Cortex of kidney (tissue), 1 donor: ENCODE measurements at regions not wholly inside any gene's neighbourhood (a gene's known extent, or its start where the extent isn't known, plus 50 kb on each side); places are given as distances from the start of the nearest gene placed in this dataset.
"Not testable (repeated sequence)": the region's sequence is repeated elsewhere in the genome, so short reads cannot be mapped to it uniquely, and the experiment has no call there.

Experiments used
- DNase-seq: peaks from one replicate; lab custom pipeline; 2025; lab: John Stamatoyannopoulos, UW

DNA sequence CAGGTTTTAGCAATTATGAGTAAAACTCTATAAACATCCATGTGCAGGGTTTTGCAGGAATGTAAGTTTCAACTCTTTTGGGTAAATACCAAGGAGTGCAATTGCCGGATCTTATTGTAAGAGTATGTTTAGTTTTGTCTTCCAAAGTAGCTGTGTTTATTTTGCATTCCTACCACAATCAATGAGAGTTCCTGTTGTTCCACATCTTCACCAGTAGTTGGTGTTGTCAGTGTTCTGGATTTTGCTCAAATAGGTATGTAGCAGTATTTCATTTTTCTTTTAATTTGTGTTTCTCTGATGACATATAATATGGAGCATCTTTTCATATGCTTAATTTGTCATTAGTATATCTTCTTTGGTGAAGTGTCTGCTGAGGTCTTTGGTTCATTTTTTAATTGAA is 185.1 kb upstream of the GALNT15 start:
- DNase-seq = no peak

DNA sequence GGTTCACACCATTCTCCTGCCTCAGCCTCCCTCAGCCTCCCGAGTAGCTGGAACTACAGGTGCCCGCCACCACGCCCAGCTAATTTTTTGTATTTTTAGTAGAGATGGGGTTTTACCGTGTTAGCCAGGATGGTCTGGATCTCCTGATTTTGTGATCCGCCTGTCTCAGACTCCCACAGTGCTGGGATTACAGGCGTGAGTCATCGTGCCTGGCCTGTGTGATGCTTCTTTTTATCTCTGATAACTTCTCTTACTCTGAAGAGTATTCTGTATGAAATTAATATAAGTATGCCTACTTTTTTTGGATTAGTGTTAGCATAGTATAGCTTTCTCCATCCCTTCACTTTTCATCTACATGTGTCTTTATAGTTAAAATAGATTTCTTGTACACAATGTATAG is 180.8 kb upstream of the GALNT15 start:
- DNase-seq = not testable (repeated sequence)

DNA sequence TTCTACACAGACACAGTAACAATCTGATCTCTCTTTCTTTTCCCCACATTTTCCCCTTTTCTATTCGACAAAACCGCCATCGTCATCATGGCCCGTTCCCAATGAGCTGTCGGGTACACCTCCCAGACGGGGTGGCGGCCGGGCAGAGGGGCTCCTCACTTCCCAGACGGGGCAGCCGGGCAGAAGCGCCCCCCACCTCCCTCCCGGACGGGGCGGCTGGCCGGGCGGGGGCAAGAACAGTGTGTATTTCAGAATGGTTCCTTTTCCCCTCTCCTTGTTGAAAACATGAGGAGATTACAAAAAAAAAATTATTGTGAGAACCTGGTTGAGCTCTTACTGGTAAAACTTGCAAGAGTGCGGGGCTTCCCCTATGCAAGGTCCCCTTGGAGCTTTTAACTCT is 178.0 kb upstream of the GALNT15 start:
- DNase-seq = not testable (repeated sequence)

DNA sequence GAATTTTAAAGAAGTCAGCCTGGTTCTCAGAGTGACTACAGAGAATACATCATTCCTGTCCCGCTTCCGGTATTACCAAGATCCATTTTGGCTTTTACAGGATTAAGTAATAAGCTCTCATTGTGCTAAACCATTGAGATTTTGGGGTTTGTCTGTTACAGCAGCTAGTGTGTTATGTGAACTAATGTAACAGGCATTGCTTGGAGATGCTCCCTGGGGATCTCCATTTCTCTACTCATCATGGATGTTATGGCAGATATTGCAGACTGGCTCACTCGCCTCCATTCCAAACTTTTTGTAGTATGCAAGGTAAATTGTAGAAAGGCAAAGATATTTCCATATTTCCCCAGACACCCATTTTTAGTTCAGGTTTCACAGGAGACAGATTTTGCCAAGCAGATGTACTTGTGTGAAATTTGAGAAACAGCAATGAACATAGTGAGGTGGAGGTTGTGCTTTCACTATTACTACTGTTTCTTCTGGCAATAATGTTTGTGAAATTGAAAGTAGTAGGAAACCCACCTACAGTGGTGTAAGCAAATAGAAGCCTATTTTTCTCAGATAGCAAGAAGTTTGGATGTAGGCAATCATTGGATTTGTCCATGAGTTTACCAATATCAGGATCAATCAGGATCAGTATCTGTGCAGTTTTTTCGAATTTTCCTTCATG is 177.1 kb upstream of the GALNT15 start:
- DNase-seq = no peak

GRCh38 chr3:15998911-15999310 is 175.6 kb upstream of the GALNT15 start:
- DNase-seq = no peak

DNA sequence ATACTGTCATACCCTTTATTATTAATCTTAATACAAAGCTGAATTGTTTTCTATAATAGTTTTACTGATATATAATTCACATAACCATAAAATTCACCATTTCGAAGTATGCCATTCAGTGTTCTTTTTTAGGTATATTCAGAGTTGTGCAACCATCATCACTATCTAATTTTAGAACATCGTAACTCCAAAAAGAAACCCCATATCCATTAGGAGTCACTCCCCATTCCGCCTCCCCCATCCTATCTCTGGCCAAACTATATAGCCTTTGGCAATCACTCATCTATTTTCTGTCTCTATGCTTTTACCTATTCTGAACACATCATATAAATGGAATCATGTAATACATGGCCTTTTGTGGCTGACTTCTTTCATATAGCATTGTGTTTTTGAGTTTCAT is 169.7 kb upstream of the GALNT15 start:
- no peak for DNase-seq

- no peak for DNase-seq
Measured at GRCh38 chr3:16011376-16011775, 163.1 kb upstream of the GALNT15 start.

DNA sequence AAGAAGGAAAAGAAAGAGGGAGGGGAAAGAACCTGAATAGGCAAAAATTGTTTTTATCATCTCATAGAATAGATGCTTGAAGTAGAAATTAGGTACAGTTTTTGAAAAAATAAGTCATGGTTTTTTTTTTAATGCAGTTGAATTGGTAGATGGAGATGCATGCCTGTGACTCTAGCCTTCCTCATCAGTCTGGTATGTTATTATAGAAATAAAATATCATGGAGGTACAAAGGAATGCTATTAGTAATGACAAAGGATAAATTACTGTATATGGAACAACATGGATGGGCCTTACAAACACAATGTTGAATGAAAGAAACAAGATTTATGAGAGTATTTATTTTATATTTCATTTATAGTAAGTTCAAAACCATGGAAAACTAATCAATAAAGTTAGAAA is 162.4 kb upstream of the GALNT15 start:
- no peak for DNase-seq

GRCh38 chr3:16013568-16013967 is 160.9 kb upstream of the GALNT15 start:
- DNase-seq = no peak

GRCh38 chr3:16021801-16022200 is 152.7 kb upstream of the GALNT15 start:
- not testable (repeated sequence) for DNase-seq

GRCh38 chr3:16023881-16024280 is 150.6 kb upstream of the GALNT15 start:
- not testable (repeated sequence) for DNase-seq

DNA sequence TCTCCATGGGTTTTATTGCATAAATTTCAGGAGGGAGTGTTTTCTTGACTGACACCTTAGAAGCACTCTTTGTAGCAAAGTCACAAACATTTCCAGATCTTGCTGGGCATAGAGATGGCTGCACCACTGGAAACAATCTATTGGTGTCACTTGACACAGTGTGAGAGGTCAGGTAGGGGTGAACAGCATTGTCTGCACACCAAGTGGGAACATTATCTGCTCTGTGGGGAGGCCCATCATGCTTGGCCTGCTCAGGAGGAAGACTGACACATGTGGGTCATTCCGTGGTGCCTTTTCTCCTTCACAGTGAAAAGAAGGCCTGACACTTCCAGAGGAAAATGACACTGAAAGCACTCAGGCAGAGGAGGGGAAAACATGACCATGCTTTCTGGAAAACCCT is 149.9 kb upstream of the GALNT15 start:
- no peak for DNase-seq

DNA sequence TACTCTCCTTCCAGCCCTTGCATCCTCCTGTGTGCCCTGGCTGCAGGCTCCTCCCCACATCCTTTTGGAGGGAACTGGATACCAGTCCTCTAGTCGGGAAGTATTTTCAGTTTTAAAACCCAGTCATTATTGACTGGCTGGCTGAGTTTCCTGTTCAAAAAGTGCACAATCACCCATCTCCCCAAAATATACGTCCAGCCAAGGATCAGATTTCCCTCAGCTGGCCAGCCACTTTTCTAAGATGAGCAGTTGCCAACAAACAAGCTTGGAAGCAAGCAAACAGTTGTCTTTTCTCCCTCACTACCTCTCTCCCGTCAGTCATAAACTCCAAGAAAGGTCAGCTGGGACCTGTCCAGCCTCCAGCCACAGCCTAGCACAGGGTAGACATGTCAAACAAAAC is 147.7 kb upstream of the GALNT15 start:
- no peak for DNase-seq

DNA sequence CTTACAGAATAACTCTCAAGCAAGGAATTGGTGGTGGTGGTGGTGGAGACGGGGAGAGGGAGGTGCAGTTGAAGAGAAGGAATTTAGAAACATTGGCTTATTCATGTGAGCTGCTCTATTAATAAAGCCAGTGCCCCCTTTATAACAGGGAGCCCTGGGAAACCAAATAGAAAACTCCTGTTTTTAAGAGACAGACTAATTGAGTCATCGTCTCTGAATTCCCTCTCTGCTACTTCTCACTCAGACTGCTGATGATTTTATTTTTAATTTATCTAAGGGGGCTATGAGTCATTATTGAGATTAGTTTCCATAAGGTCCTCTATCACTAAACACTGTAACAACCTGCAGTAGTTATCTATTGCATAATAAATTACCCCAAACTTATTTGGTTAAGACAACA is 145.9 kb upstream of the GALNT15 start:
- DNase-seq = no peak

DNA sequence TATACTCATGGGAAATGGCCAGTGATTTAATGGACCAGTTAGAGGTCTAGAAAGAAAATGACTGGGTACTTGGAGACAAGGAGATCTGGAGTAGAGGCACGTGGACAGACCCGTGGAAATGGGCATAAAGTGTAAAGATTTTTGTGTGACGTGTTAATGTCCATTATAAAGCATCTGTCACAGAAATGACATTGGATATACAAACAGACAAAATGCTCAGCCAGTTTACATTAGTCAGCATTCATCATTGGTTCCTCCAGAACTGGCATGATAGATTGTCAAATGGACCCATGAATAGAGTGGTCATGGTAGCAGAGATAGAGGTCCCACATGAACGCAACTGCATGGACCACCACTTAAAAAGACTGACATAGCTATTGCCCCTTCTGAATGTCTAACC is 144.1 kb upstream of the GALNT15 start:
- DNase-seq = no peak

DNA sequence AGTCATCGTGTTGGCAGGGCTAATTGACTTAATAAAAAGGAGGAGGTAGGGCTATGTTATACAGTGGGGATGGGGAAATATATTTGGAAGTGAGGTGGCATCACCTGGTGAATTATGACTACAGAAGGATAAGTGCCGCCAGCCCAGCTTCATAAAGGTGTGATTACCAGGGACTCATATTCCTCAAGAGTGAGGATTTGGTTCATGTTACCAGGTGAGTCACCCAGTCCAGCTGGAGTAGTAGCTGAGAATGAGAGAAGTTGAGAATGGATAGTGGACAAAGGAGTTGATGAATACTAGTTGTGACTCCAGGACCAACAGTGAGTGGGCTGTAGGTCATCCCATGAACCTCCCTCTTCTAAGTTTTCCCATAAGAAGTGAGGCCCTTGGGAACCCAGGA is 143.0 kb upstream of the GALNT15 start:
- DNase-seq = no peak

GRCh38 chr3:16033889-16034687 is 140.4 kb upstream of the GALNT15 start:
- DNase-seq = no peak

GRCh38 chr3:16040991-16041390 is 133.5 kb upstream of the GALNT15 start:
- DNase-seq = no peak

GRCh38 chr3:16048435-16049318 is 125.8 kb upstream of the GALNT15 start:
- no peak for DNase-seq

DNA sequence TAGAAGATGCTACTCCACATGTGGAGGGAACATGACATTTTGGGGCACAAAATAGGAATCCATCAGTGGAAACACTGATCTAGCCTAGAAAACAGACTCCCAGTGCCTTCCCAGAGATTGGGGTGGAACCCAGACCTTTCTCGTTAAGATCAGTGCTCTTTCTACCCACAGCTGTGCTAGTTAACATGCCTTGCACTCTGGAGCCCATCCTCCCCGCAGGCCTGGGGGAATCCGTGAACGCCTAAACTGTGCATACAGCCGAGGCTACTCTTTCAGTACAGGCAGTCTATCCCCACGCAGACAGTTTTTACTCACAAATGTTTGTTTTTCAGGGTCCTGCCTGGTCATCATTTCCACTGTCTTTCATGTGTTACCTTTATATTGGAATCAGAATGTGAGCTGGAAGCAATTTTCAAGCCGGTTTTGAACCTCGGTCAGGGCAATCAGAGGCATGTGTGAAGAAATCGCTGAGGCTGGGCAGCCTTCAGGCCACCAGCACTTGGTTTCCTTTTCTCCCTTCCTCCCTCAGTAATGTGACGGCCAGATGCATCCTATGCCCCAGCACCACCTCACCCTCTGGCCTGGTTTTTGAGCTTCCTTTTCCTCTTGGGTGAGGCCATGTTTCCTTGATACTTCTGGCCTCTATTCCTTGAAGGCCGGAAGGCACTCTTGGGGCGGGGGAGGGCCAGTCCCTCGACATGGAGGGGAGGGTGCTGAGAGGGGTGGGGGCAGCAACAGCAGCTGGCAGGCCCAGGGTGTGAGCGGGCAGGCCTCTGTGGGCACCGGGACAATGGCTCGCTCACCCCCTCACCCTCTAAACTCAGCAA is 123.6 kb upstream of the GALNT15 start:
- no peak for DNase-seq

- no peak for DNase-seq
Measured at GRCh38 chr3:16051691-16052090, 122.8 kb upstream of the GALNT15 start.

GRCh38 chr3:16052964-16053363 is 121.5 kb upstream of the GALNT15 start:
- DNase-seq = no peak
